ENCODE measurements at regions not wholly inside any gene's neighbourhood (a gene's known extent, or its start where the extent isn't known, plus 50 kb on each side); places are given as distances from the start of the nearest gene placed in this dataset.

GRCh38 chr13:64704121-64704649, 2526.0 kb downstream of the PCDH9 start:
- TF ChIP-seq MXI1 (IDR thresholded peaks at IDR 0.05; ENCODE audit: borderline replicate concordance, low read depth, low read length) (no peak), SMC3 (IDR thresholded peaks at IDR 0.05; ENCODE audit: low read depth, low read length) (no peak), RAD21 (IDR thresholded peaks at IDR 0.05; ENCODE audit: low read length) (no peak), BHLHE40 (IDR thresholded peaks at IDR 0.05; ENCODE audit: low read depth, low read length) (no peak), FOS (IDR thresholded peaks at IDR 0.05; ENCODE audit: low read depth, low read length) (no peak)
- TF ChIP-seq, protein P1, sequence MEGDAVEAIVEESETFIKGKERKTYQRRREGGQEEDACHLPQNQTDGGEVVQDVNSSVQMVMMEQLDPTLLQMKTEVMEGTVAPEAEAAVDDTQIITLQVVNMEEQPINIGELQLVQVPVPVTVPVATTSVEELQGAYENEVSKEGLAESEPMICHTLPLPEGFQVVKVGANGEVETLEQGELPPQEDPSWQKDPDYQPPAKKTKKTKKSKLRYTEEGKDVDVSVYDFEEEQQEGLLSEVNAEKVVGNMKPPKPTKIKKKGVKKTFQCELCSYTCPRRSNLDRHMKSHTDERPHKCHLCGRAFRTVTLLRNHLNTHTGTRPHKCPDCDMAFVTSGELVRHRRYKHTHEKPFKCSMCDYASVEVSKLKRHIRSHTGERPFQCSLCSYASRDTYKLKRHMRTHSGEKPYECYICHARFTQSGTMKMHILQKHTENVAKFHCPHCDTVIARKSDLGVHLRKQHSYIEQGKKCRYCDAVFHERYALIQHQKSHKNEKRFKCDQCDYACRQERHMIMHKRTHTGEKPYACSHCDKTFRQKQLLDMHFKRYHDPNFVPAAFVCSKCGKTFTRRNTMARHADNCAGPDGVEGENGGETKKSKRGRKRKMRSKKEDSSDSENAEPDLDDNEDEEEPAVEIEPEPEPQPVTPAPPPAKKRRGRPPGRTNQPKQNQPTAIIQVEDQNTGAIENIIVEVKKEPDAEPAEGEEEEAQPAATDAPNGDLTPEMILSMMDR (conservative IDR thresholded peaks at IDR 0.05; ENCODE audit: low read depth, low read length): no peak
